EH (cell line): ENCODE measurements at regions not wholly inside any gene's neighbourhood (a gene's known extent, or its start where the extent isn't known, plus 50 kb on each side); places are given as distances from the start of the nearest gene placed in this dataset.
"Not testable (repeated sequence)": the region's sequence is repeated elsewhere in the genome, so short reads cannot be mapped to it uniquely, and the experiment has no call there.

Experiments
- DNase-seq: peaks from one replicate; pipeline ENCODE4 v3.0.0-alpha.2; 2015; ENCODE audit warnings: low read depth

GRCh38 chr2:14828223-14828622 lies 195.7 kb downstream of the LRATD1 start:
- DNase-seq: no peak

GRCh38 chr2:14828968-14829367 lies 196.5 kb downstream of the LRATD1 start:
- DNase-seq: no peak

GRCh38 chr2:14831458-14831857 lies 198.9 kb downstream of the LRATD1 start:
- DNase-seq: no peak

DNA sequence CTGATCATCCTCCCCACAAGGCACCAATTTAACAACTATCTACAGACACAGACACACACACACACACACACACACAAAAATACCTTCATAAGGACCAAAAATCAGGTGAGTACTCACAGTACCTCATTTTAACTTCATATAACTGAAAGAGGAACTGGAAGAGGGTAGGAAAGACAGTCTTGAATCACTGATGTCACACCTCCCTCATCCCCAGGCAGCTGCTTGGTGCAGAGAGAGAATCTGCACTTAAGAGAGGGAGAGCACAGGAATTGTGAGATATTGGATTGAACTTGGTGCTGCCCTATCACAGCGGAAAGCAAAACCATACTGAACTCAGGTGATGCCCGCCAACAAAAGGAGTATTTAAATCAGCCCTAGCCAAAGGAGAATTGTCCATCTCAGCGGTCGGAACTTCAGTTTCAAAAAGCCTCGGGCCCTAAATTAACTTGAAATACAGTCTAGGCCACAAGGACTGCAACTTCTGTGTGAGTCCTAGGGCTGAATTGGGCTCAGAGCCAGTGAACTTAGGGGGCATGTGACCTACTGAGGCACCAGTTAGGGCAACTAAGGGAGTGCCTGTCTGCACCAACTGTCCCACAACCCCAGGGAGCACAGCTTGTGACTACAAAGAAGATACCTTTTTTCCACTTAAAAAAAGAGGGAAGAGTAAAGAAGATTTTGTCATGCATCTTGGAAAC lies 211.1 kb downstream of the LRATD1 start:
- DNase-seq: no peak

DNA sequence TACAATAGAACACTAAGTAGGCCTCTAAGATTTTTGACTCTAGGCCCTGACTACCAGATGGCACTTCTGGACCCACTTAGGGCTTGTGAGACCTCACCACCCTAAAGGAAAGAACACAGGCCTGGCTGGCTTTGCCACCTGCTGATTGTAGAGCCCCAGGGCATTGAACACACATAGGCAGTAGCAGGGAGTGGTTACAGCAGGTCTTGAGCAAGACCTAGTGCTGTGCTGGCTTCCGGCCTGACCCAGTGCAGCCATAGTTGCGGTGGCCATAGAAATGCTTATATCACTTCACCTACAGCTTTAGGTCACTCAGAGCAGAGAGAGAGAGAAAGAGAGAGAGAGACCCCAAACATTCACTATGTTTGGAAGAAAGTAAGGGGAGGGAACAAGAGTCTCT lies 223.2 kb downstream of the LRATD1 start:
- DNase-seq: no peak

- DNase-seq: no peak
Measured at GRCh38 chr2:14861181-14861580, 228.7 kb downstream of the LRATD1 start.

DNA sequence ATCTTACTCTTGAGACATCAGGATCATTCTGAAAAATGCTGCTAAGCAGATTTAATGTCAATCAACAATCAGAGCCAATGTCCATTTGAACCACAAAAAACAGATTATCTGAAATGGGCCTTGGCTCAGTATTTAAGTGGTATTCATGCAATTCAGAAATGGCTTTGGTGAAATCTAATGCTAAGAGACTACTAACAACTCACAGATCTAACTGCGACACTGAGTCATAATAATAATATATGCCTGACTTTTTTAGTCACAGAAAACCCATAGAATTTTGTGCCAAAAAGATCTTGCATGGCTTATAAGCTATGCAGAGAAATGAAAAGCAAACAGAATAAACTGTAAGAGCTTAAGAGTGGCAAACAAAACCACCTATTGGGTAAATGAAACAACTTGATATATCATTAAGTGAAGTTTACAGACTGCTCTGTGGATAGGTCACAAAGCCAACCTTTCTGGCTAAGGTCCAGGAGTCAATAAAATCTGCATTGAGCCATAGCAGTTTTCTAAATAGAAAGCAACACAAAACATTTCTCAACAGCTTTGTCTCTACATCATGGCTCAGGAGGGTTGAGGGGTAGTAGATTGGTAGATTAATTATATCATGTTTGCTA lies 234.3 kb downstream of the LRATD1 start:
- DNase-seq: no peak

GRCh38 chr2:14867853-14868252 lies 235.3 kb downstream of the LRATD1 start:
- DNase-seq: no peak

- no peak for DNase-seq
Measured at GRCh38 chr2:14872779-14873325, 240.3 kb downstream of the LRATD1 start.

- DNase-seq: no peak
Measured at GRCh38 chr2:14881651-14882327, 249.3 kb downstream of the LRATD1 start.

GRCh38 chr2:14884651-14885050 lies 252.1 kb downstream of the LRATD1 start:
- no peak for DNase-seq

- DNase-seq: no peak
Measured at GRCh38 chr2:14891546-14891945, 259.0 kb downstream of the LRATD1 start.

GRCh38 chr2:14896330-14897030 lies 264.0 kb downstream of the LRATD1 start:
- DNase-seq: no peak

GRCh38 chr2:14899621-14900414 lies 267.3 kb downstream of the LRATD1 start:
- DNase-seq: no peak

DNA sequence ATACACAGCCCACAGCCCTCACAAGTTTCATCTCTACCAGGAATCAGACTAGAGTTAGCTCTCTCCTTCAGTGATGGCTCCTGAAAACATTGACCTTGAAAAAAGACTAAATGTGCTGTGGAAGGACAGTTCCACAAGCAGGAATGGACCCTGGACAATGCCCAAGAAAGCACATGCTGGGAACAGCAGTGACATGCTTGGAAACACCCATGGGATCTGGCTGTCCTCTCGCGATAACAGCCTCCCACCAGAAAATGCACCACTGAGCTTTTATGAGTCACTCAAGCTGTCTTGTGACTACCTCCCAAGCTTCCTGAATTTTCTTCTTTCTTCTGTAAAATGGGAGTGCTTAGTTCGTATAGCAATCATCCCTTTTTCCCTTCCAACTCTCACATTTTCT lies 269.2 kb downstream of the LRATD1 start:
- DNase-seq: no peak

GRCh38 chr2:14902953-14903352 lies 270.4 kb downstream of the LRATD1 start:
- DNase-seq: no peak

DNA sequence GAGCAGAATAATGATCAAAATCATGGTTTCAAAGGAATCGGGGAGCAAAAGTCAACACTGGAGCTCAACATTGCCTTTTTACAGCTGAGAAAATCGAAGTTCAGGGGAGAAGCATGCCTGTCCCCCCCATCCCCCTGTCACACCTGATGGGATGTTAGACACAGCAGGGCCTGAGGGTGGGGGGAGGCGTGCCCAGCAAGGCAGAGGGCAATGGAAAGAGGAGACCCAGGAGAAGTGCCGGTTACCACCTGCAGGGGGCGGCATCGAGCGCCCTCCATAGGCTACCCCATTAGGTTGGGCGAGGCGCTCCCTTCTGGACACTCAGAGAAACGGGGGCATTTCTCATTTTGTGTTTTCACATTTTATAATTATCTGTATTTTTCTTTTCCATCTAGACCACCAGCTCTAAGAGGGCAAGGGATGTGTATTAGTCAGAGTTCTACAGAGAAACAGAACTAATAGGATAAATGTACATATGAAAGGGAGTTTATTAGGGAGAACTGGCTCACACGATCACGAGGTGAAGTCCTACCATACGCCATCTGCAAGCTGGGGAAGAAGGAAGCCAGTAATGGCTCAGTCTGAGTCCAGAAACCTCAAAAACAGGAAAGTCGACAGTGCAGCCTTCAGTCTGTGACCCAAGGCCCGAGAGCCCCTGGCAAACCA lies 271.3 kb downstream of the LRATD1 start:
- no peak for DNase-seq

DNA sequence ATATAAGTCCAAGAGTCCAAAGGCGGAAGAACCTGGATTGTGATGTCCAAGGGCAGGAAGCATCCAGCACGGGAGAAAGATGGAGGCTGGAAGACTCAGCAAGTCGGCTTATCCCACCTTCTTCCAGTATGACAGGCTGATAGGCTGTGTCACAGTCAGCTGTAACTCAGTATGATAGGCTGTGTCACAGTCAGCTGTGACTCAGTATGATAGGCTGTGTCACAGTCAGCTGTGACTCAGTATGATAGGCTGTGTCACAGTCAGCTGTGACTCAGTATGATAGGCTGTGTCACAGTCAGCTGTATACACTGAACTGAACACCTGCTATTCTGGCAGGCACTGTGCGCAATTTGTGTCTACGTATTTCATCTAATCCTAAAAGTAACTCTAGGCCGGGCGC lies 271.9 kb downstream of the LRATD1 start:
- DNase-seq: not testable (repeated sequence)

DNA sequence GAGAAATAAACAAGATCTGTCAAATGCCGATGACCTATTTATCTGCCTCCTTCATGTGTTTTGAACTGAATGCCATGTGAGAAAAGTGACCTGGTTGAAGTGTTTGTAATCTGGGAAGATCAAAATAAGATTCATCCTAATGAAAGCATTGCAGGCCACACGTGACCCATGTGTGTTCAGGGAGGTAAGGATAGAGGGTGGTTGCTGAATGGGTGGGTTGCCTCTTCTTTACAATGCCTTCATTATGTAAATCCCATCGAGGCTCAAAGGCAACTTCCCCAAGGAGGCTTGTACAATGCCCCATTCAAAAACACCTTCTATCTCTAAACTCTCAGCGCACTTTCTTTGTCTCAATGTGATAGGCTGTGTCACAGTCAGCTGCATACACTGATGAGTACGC lies 273.1 kb downstream of the LRATD1 start:
- no peak for DNase-seq

DNA sequence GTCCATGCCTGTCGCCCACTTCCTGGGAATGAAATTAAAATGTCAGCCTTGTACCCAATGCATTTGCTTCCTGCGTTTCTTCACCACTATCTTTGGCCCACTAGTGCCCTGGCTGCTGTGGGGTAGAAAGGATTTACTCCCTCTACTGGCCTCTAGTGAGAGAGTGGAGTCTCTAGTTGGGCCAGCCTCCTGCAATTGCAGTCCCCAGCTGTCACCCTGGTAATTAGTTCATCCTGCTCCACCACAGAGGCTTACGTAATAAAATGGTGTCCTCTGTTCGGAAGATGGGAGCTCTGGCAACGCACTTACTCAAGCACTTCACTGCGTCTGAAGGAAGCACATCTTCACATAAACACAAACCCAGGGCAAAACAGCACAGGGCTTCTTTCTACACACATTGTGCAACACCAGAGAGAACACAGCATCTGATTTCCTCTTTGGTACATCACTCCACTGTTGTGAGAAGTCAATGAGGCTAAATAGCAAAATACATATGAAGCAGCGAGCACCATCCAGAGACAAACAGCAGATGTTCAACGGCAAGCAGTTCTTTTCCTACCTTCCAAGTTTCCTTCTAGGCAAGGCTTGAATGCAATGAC lies 274.6 kb downstream of the LRATD1 start:
- no peak for DNase-seq

DNA sequence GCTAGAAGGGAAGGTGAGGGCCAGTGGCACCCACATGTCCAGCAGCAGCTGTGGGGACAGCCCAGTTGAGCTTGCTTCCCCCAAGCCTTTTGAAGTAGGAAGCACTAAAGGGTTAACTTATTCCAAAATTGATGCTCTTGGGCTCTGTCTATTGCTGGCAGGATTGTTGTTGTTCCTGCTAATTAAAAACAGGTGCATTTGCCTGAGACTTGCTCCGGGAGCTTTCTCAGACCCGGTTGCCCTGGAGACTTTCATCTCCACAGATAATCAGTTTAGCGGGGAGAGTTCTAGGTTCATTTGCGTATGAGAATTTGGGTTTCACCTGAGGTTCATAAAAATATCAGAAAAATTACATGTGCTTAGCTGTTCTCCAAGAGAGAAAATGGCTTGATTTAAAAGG lies 277.3 kb downstream of the LRATD1 start:
- DNase-seq: no peak
